CD4-positive, alpha-beta T cell treated with Interleukin-15 for 4 hours (primary cell): ENCODE measurements at regions not wholly inside any gene's neighbourhood (a gene's known extent, or its start where the extent isn't known, plus 50 kb on each side); places are given as distances from the start of the nearest gene placed in this dataset.
"Not testable (repeated sequence)": the region's sequence is repeated elsewhere in the genome, so short reads cannot be mapped to it uniquely, and the experiment has no call there.

Experiments
- DNase-seq: peaks from one replicate; pipeline ENCODE4 v3.0.0-alpha.2; 2020; ENCODE audit warnings: low spot score

GRCh38 chr12:73529231-73529630 is 1008.4 kb upstream of the ATXN7L3B start:
- no peak for DNase-seq

GRCh38 chr12:73529954-73530353 is 1007.7 kb upstream of the ATXN7L3B start:
- no peak for DNase-seq

GRCh38 chr12:73531752-73532151 is 1005.9 kb upstream of the ATXN7L3B start:
- no peak for DNase-seq

GRCh38 chr12:73547421-73547820 is 990.2 kb upstream of the ATXN7L3B start:
- DNase-seq = no peak

GRCh38 chr12:73585136-73585535 is 952.5 kb upstream of the ATXN7L3B start:
- DNase-seq = no peak

- no peak for DNase-seq
These were observed 948.4 kb upstream of the ATXN7L3B start for GRCh38 chr12:73589220-73589619.

- no peak for DNase-seq
These were observed 939.0 kb upstream of the ATXN7L3B start for GRCh38 chr12:73598626-73599025.

GRCh38 chr12:73599268-73599667 is 938.4 kb upstream of the ATXN7L3B start:
- DNase-seq = no peak

- DNase-seq = not testable (repeated sequence)
These were observed 931.7 kb upstream of the ATXN7L3B start for GRCh38 chr12:73605925-73606324.

- no peak for DNase-seq
These were observed 925.1 kb upstream of the ATXN7L3B start for GRCh38 chr12:73612551-73612950.

- no peak for DNase-seq
These were observed 914.2 kb upstream of the ATXN7L3B start for GRCh38 chr12:73623421-73623820.

- no peak for DNase-seq
These were observed 912.4 kb upstream of the ATXN7L3B start for GRCh38 chr12:73625226-73625625.

- DNase-seq = no peak
These were observed 908.5 kb upstream of the ATXN7L3B start for GRCh38 chr12:73629171-73629570.

- DNase-seq = no peak
These were observed 907.5 kb upstream of the ATXN7L3B start for GRCh38 chr12:73629893-73630831.

- DNase-seq = no peak
These were observed 905.4 kb upstream of the ATXN7L3B start for GRCh38 chr12:73632191-73632590.

- DNase-seq = no peak
These were observed 905.0 kb upstream of the ATXN7L3B start for GRCh38 chr12:73632661-73633060.

GRCh38 chr12:73639397-73639796 is 898.2 kb upstream of the ATXN7L3B start:
- DNase-seq = not testable (repeated sequence)

GRCh38 chr12:73656375-73656774 is 881.3 kb upstream of the ATXN7L3B start:
- DNase-seq = no peak

GRCh38 chr12:73659802-73660201 is 877.8 kb upstream of the ATXN7L3B start:
- DNase-seq = no peak

GRCh38 chr12:73665193-73665592 is 872.4 kb upstream of the ATXN7L3B start:
- no peak for DNase-seq

- DNase-seq = not testable (repeated sequence)
These were observed 866.1 kb upstream of the ATXN7L3B start for GRCh38 chr12:73671550-73671949.

GRCh38 chr12:73677520-73678291 is 859.9 kb upstream of the ATXN7L3B start:
- no peak for DNase-seq

GRCh38 chr12:73678335-73678734 is 859.3 kb upstream of the ATXN7L3B start:
- no peak for DNase-seq
